ENCODE measurements at regions not wholly inside any gene's neighbourhood (a gene's known extent, or its start where the extent isn't known, plus 50 kb on each side); places are given as distances from the start of the nearest gene placed in this dataset.

GRCh38 chr5:2224689-2225088 lies 342.0 kb upstream of the IRX4 start:
- Histone ChIP-seq H3K4me3 (no peak overlapping the region), H3K27me3 (no peaks in the 10 kb centered on the region), H3K4me1 (no peaks in the 10 kb centered on the region), H3K36me3 (no peaks in the 10 kb centered on the region), H3K9me3 (no peaks in the 10 kb centered on the region), H3K27ac (no peak overlapping the region)
- DNase-seq: no peak
- TF ChIP-seq, protein P1, sequence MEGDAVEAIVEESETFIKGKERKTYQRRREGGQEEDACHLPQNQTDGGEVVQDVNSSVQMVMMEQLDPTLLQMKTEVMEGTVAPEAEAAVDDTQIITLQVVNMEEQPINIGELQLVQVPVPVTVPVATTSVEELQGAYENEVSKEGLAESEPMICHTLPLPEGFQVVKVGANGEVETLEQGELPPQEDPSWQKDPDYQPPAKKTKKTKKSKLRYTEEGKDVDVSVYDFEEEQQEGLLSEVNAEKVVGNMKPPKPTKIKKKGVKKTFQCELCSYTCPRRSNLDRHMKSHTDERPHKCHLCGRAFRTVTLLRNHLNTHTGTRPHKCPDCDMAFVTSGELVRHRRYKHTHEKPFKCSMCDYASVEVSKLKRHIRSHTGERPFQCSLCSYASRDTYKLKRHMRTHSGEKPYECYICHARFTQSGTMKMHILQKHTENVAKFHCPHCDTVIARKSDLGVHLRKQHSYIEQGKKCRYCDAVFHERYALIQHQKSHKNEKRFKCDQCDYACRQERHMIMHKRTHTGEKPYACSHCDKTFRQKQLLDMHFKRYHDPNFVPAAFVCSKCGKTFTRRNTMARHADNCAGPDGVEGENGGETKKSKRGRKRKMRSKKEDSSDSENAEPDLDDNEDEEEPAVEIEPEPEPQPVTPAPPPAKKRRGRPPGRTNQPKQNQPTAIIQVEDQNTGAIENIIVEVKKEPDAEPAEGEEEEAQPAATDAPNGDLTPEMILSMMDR (IDR thresholded peaks at IDR 0.05): no peak
- ATAC-seq: no peak
- intact Hi-C loops (cut with DNase I): no loop called here

DNA sequence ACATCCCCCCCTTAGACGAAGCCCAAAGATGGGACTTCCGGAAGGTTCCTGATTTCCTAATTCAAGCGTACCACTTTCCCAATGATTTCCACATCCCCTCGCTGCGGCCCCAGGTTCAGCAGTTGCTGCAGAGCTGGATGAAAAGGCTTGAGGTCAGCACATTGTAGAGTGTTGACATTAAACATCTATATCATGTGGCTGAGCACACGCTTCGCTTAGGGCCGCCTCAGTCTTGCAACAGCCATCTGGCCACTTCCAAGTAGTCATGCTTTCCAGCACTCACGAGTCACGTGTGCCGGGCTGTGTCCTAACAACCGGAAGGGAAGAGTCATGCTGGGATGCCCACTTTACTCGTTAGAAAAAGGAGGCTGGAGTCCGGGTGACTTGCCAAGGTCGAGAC lies 340.6 kb upstream of the IRX4 start:
- peak; percentile 64 for DNase-seq
- Histone ChIP-seq H3K27me3 (no peaks in the 10 kb centered on the region), H3K4me1 (no peaks in the 10 kb centered on the region), H3K27ac (no peak overlapping the region), H3K4me3 (no peak overlapping the region), H3K36me3 (no peaks in the 10 kb centered on the region), H3K9me3 (no peaks in the 10 kb centered on the region)
- TF ChIP-seq, protein P1 (IDR thresholded peaks at IDR 0.05): no peak
- ATAC-seq: peak; percentile 75
- intact Hi-C loops (cut with DNase I): no loop called here

DNA sequence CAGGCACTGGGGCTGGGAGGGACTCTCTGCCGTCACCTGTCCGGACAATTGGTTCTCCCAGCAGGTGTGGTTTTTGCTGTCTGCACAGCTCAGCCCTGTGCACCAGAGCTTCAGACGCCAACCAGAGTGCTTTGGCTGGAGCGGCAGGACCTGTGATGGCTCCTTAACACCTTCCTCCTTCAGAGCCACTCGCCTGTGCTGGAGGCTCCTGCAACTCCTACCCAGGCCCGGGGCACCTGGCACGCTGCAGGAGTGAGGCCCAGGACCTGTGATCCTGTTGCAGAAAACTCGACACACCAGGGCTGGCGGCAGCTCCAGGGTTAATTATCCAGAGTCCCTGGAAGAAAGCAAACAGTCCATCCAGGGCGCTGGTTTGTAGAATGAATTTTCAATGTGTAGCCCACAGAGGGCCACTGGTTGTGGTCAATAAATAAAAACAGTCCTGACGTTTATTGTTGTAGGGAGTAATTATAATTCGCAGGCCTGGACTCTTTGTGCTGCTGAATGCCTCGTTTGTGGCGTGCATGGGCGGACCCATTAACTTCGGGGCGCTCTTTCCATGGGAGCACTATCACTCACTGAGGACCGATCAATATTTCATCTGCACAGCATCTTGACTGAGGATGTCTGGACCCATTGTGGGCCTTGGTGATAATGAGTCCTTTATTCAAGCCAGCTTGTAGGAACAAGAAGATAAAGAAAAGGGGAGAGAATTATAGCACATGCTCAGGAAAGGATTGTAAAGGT lies 339.7 kb upstream of the IRX4 start:
- Histone ChIP-seq H3K27me3 (no peaks in the 10 kb centered on the region), H3K36me3 (no peaks in the 10 kb centered on the region), H3K4me3 (no peak overlapping the region), H3K4me1 (no peaks in the 10 kb centered on the region), H3K9me3 (no peaks in the 10 kb centered on the region), H3K27ac (no peak overlapping the region)
- DNase-seq (no peak), ATAC-seq (no peak)
- TF ChIP-seq, protein P1 (IDR thresholded peaks at IDR 0.05): no peak
- intact Hi-C loops (cut with DNase I): no loop called here

DNA sequence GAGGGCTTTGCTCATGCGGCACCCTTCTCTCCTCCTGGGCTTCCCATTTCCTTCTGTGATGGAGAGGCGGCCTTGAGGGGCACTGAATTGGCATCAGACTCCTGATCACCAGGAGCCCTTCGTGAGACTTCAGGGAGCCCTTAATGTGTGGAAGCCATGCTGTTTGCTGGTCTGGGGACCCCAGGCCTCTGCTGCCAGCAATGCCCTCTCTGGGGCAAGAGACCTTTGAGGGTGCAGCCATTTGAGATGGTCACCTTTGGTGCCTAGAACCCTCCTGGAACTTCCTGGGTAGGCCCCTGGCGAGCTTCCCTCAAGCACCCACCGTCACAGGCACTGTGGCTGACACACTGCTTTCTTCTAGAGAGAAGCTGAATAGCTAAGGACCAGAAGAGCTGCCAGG lies 338.7 kb upstream of the IRX4 start:
- DNase-seq (no peak), ATAC-seq (no peak)
- TF ChIP-seq, protein P1 (IDR thresholded peaks at IDR 0.05): no peak
- H3K4me1 ChIP-seq: no peaks in the 10 kb centered on the region
- no peaks in the 10 kb centered on the region for H3K27me3 ChIP-seq
- intact Hi-C loops (cut with DNase I): no loop called here
- no peaks in the 10 kb centered on the region for H3K36me3 ChIP-seq
- H3K27ac ChIP-seq: no peak overlapping the region
- no peak overlapping the region for H3K4me3 ChIP-seq
- H3K9me3 ChIP-seq: no peaks in the 10 kb centered on the region

- ATAC-seq (no peak), DNase-seq (no peak)
- intact Hi-C loops (cut with DNase I): no loop called here
These were observed 338.0 kb upstream of the IRX4 start for GRCh38 chr5:2220741-2221140.

More at GRCh38 chr5:2220741-2221140, 338.0 kb upstream of the IRX4 start:
- Histone ChIP-seq H3K36me3 (no peaks in the 10 kb centered on the region), H3K9me3 (no peaks in the 10 kb centered on the region), H3K4me1 (no peaks in the 10 kb centered on the region), H3K27ac (no peak overlapping the region), H3K4me3 (no peak overlapping the region), H3K27me3 (no peaks in the 10 kb centered on the region)
- TF ChIP-seq, protein P1 (IDR thresholded peaks at IDR 0.05): no peak

All from upper lobe of right lung (tissue), 1 donor.